Neural progenitor cell (in vitro differentiated cells): ENCODE measurements at regions not wholly inside any gene's neighbourhood (a gene's known extent, or its start where the extent isn't known, plus 50 kb on each side); places are given as distances from the start of the nearest gene placed in this dataset.

Source experiments
- CTCF ChIP-seq: fragments of 200-600 bp; sonication (generic); IDR thresholded peaks from 2 replicates; pipeline ENCODE4 v1.5.1; 2017; ENCODE audit warnings: antibody characterized with exemption, mild to moderate bottlenecking
- EZH2 ChIP-seq: fragments of 200-600 bp; sonication (generic); IDR thresholded peaks from 2 replicates; pipeline ENCODE4 v1.6.1; 2017; ENCODE audit warnings: antibody characterized with exemption, mild to moderate bottlenecking, moderate library complexity
- EZH2phosphoT487 ChIP-seq: fragments of 200-600 bp; sonication (generic); IDR thresholded peaks from 2 replicates; pipeline ENCODE4 v1.6.1; 2017; ENCODE audit warnings: antibody characterized with exemption

- no peak for TF ChIP-seq CTCF
- TF ChIP-seq EZH2: no peak
- no peak for TF ChIP-seq EZH2phosphoT487
Observed at GRCh38 chr4:141465171-141465570, 171.2 kb upstream of the IL15 start.
